ENCODE measurements at regions not wholly inside any gene's neighbourhood (a gene's known extent, or its start where the extent isn't known, plus 50 kb on each side); places are given as distances from the start of the nearest gene placed in this dataset.
"Not testable (repeated sequence)": the region's sequence is repeated elsewhere in the genome, so short reads cannot be mapped to it uniquely, and the experiment has no call there.

DNA sequence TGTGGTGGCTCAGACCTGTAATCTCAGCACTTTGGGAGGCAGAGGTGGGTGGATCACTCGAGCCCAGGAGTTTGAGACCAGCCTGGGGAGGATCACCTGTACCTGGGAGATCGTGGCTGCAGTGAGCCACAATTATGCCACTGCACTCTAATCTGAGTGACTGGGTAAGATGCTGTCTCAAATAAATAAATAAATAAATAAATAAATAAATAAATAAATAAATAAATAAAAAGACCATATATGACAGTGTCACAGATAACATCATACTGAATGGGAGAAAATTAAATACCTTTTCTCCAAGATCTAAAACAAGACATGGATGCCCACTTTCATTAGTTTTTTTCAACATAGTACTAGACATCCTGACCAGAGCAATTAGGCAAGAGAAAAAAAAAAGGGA lies 182.8 kb downstream of the FAM47A start:
- Histone ChIP-seq H3K4me1 (ENCODE audit: control insufficient read depth, low read length) (no peaks in the 10 kb centered on the region), H3K27ac (ENCODE audit: low read depth, low read length) (no peak overlapping the region), H4K20me1 (ENCODE audit: control insufficient read depth, insufficient read depth, low read depth, low read length) (no peaks in the 10 kb centered on the region), H3K4me3 (ENCODE audit: low read length) (no peak overlapping the region), H3K79me2 (ENCODE audit: control insufficient read depth, low read length) (no peaks in the 10 kb centered on the region), H3K9me3 (ENCODE audit: control insufficient read depth, insufficient read depth, low read length) (no peaks in the 10 kb centered on the region), H3K27me3 (ENCODE audit: control insufficient read depth, low read length) (no peaks in the 10 kb centered on the region), H3K36me3 (ENCODE audit: control insufficient read depth, low read length) (no peaks in the 10 kb centered on the region), H3K9me2 (replicated peaks; ENCODE audit: control insufficient read depth, low read length) (no peaks in the 10 kb centered on the region), H3F3A (ENCODE audit: control insufficient read depth, insufficient read depth) (no peaks in the 10 kb centered on the region), H3K4me2 (ENCODE audit: low read length) (no peak overlapping the region)
- TF ChIP-seq, protein P1, sequence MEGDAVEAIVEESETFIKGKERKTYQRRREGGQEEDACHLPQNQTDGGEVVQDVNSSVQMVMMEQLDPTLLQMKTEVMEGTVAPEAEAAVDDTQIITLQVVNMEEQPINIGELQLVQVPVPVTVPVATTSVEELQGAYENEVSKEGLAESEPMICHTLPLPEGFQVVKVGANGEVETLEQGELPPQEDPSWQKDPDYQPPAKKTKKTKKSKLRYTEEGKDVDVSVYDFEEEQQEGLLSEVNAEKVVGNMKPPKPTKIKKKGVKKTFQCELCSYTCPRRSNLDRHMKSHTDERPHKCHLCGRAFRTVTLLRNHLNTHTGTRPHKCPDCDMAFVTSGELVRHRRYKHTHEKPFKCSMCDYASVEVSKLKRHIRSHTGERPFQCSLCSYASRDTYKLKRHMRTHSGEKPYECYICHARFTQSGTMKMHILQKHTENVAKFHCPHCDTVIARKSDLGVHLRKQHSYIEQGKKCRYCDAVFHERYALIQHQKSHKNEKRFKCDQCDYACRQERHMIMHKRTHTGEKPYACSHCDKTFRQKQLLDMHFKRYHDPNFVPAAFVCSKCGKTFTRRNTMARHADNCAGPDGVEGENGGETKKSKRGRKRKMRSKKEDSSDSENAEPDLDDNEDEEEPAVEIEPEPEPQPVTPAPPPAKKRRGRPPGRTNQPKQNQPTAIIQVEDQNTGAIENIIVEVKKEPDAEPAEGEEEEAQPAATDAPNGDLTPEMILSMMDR (IDR thresholded peaks at IDR 0.05; ENCODE audit: low read depth, low read length, poor library complexity, severe bottlenecking): no peak

DNA sequence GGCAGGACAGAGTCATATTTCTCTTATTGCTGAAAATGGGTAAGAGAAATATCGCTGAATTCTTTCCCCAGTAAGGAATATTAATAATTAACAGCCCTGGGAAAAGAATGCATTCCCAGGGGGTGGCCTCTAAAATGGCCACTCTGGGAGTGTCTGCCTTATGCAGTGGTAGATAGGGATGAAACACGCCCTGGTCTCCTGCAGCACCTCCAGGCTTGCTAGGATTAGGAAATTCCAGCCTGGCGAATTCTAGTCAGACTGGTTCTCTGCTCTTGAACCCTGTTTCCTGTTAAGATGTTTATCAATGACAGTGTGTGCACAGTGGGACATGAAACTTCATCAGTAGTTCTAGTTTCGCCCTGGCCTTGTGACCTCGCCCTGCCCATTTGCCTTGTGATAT lies 205.9 kb downstream of the FAM47A start:
- not testable (repeated sequence) for H3K4me1 ChIP-seq (ENCODE audit: control insufficient read depth, low read length); H3K27ac ChIP-seq (ENCODE audit: low read depth, low read length); H3K9me3 ChIP-seq (ENCODE audit: control insufficient read depth, insufficient read depth, low read length); H4K20me1 ChIP-seq (ENCODE audit: control insufficient read depth, insufficient read depth, low read depth, low read length); H3F3A ChIP-seq (ENCODE audit: control insufficient read depth, insufficient read depth); H3K27me3 ChIP-seq (ENCODE audit: control insufficient read depth, low read length); H3K4me2 ChIP-seq (ENCODE audit: low read length); H3K79me2 ChIP-seq (ENCODE audit: control insufficient read depth, low read length); H3K9me2 ChIP-seq (replicated peaks; ENCODE audit: control insufficient read depth, low read length); H3K36me3 ChIP-seq (ENCODE audit: control insufficient read depth, low read length); H3K4me3 ChIP-seq (ENCODE audit: low read length)

DNA sequence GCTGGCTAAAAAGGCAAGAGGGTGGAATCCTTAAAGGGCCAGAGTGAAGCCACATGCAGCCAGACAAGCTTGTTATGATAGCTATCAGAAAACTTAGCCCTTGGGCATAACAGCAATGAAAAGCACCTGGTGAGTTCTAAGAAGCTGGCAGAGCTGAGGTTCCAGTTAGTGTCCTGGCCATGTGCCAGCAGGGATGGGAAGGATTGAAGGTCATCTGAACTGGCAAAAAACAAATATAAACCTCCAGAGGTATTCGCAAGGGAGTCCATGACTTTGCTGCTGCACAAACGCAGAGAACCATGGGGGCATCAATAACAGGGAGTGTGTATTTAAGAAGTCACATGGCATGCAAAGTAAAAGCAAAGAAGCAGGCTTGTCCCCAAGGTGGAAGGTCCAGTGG lies 208.9 kb downstream of the FAM47A start:
- TF ChIP-seq, protein P1 (IDR thresholded peaks at IDR 0.05; ENCODE audit: low read depth, low read length, poor library complexity, severe bottlenecking): no peak
- no peak for TF ChIP-seq EZH2phosphoT487 (IDR thresholded peaks at IDR 0.05; ENCODE audit: borderline replicate concordance, low read length)
- no peaks in the 10 kb centered on the region for H3K36me3 ChIP-seq (ENCODE audit: control insufficient read depth, low read length)
- no peaks in the 10 kb centered on the region for H3K27me3 ChIP-seq (ENCODE audit: control insufficient read depth, low read length)
- no peaks in the 10 kb centered on the region for H4K20me1 ChIP-seq (ENCODE audit: control insufficient read depth, insufficient read depth, low read depth, low read length)
- no peaks in the 10 kb centered on the region for H3F3A ChIP-seq (ENCODE audit: control insufficient read depth, insufficient read depth)
- H3K9me2 ChIP-seq (replicated peaks; ENCODE audit: control insufficient read depth, low read length): no peaks in the 10 kb centered on the region
- H3K4me1 ChIP-seq (ENCODE audit: control insufficient read depth, low read length): no peaks in the 10 kb centered on the region
- H3K9me3 ChIP-seq (ENCODE audit: control insufficient read depth, insufficient read depth, low read length): no peaks in the 10 kb centered on the region
- H3K27ac ChIP-seq (ENCODE audit: low read depth, low read length): no peak overlapping the region
- H3K4me2 ChIP-seq (ENCODE audit: low read length): no peak overlapping the region
- no peak overlapping the region for H3K4me3 ChIP-seq (ENCODE audit: low read length)
- H3K79me2 ChIP-seq (ENCODE audit: control insufficient read depth, low read length): no peaks in the 10 kb centered on the region

DNA sequence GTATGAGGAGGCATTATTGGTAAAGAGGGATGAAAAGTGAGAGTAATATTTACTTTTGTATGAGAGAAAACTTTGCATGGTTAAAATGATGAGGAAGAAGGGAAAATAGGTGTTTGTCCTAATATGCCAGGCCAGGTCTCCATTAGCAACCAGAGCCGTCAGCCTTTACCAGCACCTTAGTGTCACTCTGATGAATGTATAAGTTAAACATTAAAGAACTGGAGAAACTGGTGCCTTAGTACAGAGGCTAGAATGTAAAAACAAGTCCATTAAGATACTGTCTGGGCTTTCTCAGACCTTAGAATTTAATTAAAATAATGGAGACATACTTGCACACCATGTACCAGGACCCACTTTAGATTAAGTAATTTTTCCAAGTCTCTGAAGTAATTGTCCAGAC lies 222.3 kb downstream of the FAM47A start:
- Histone ChIP-seq H3K9me2 (replicated peaks; ENCODE audit: control insufficient read depth, low read length) (no peaks in the 10 kb centered on the region), H3K36me3 (ENCODE audit: control insufficient read depth, low read length) (no peaks in the 10 kb centered on the region), H3K27ac (ENCODE audit: low read depth, low read length) (no peak overlapping the region), H3K79me2 (ENCODE audit: control insufficient read depth, low read length) (no peaks in the 10 kb centered on the region), H3K27me3 (ENCODE audit: control insufficient read depth, low read length) (no peaks in the 10 kb centered on the region), H3K4me1 (ENCODE audit: control insufficient read depth, low read length) (no peaks in the 10 kb centered on the region), H3K4me3 (ENCODE audit: low read length) (no peak overlapping the region), H3K9me3 (ENCODE audit: control insufficient read depth, insufficient read depth, low read length) (no peaks in the 10 kb centered on the region), H3F3A (ENCODE audit: control insufficient read depth, insufficient read depth) (no peaks in the 10 kb centered on the region), H3K4me2 (ENCODE audit: low read length) (no peak overlapping the region), H4K20me1 (ENCODE audit: control insufficient read depth, insufficient read depth, low read depth, low read length) (no peaks in the 10 kb centered on the region)
- no peak for TF ChIP-seq EZH2phosphoT487 (IDR thresholded peaks at IDR 0.05; ENCODE audit: borderline replicate concordance, low read length)
- TF ChIP-seq, protein P1 (IDR thresholded peaks at IDR 0.05; ENCODE audit: low read depth, low read length, poor library complexity, severe bottlenecking): no peak
